ENCODE measurements at regions not wholly inside any gene's neighbourhood (a gene's known extent, or its start where the extent isn't known, plus 50 kb on each side); places are given as distances from the start of the nearest gene placed in this dataset.
A peak's percentile ranks its signal among the peaks of the same experiment; 100 is the strongest.
"Not testable (repeated sequence)": the region's sequence is repeated elsewhere in the genome, so short reads cannot be mapped to it uniquely, and the experiment has no call there.

DNA sequence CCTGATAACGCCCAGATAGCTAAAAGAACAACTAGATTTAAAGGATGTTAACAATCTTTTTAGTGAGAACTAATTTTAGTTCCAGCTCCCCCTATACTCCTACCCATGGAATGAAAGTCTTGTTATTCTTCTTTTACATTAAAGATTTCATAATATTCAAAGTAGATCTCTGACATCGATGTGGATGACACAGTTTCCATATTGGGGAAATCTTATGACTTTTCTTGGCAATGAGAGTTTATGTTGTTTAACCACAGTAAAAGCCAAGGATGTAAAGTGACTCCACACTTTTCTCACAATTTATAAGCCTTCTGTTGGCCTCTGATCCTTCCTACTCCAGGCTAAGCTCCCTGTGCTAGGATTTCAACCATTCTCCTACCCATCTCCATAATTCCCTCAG lies 332.6 kb upstream of the KCNMB2 start:
- CTCF ChIA-PET, result no interaction called here
- TF ChIP-seq, protein P1, sequence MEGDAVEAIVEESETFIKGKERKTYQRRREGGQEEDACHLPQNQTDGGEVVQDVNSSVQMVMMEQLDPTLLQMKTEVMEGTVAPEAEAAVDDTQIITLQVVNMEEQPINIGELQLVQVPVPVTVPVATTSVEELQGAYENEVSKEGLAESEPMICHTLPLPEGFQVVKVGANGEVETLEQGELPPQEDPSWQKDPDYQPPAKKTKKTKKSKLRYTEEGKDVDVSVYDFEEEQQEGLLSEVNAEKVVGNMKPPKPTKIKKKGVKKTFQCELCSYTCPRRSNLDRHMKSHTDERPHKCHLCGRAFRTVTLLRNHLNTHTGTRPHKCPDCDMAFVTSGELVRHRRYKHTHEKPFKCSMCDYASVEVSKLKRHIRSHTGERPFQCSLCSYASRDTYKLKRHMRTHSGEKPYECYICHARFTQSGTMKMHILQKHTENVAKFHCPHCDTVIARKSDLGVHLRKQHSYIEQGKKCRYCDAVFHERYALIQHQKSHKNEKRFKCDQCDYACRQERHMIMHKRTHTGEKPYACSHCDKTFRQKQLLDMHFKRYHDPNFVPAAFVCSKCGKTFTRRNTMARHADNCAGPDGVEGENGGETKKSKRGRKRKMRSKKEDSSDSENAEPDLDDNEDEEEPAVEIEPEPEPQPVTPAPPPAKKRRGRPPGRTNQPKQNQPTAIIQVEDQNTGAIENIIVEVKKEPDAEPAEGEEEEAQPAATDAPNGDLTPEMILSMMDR (IDR thresholded peaks at IDR 0.05; ENCODE audit: low read depth, low read length), result no peak
- no peak overlapping the region for H3K27ac ChIP-seq (ENCODE audit: low read depth, low read length)
- H3K4me3 ChIP-seq (ENCODE audit: low read depth, low read length), result no peak overlapping the region
- H3K9me3 ChIP-seq (ENCODE audit: control insufficient read depth, insufficient read depth, low read length), result no peaks in the 10 kb centered on the region
- POLR2A ChIA-PET, result no interaction called here
- H3K27me3 ChIP-seq (ENCODE audit: control insufficient read depth, insufficient read depth, low read length), result no peaks in the 10 kb centered on the region
- no peak for DNase-seq (ENCODE audit: low read depth, low spot score)

DNA sequence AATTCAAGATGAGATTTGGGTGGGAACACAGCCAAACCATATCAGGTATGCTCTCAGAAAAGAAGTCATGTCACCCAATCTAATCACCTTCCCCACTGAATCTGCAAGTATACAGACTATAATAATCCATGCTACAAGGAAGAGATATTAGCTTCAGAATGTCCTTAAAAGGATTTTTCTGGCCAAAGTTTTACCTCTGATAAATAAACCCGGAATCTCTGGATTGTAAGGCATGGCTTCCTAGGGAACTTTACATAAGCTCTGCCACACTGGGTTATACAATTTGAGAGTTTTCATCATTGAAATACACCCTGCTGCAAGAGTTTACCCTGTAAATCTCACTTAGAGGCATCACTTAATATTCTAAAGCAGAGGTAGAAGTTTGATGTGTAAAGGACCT lies 330.5 kb upstream of the KCNMB2 start:
- Histone ChIP-seq H3K27me3 (ENCODE audit: control insufficient read depth, insufficient read depth, low read length) (no peaks in the 10 kb centered on the region), H3K4me3 (ENCODE audit: low read depth, low read length) (no peak overlapping the region), H3K27ac (ENCODE audit: low read depth, low read length) (no peak overlapping the region), H3K9me3 (ENCODE audit: control insufficient read depth, insufficient read depth, low read length) (no peaks in the 10 kb centered on the region)
- CTCF ChIA-PET, result no interaction called here
- DNase-seq (ENCODE audit: low read depth, low spot score), result peak; percentile 11
- TF ChIP-seq, protein P1 (IDR thresholded peaks at IDR 0.05; ENCODE audit: low read depth, low read length), result no peak
- POLR2A ChIA-PET, result no interaction called here

DNA sequence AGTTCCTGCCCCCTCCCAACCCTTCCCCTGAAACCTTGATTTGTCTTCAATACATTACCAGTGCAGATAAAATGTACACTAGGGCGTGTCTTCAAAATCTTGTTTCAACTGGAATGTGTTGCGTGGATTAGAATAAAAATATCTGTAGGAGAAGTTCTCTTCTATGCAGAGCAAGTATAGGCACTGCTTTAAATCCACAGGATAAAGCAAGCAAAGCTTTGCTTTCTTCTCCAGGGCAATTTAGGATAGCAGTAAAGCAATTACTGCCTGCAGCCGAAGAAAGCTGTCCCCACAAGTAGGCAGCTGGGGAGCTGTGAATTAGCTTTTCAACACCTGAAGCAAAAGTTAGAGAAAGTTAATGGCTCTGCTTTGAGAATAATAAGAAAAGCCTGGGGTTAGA lies 329.7 kb upstream of the KCNMB2 start:
- ChIA-PET CTCF (no interaction called here), POLR2A (no interaction called here)
- Histone ChIP-seq H3K27me3 (ENCODE audit: control insufficient read depth, insufficient read depth, low read length) (no peaks in the 10 kb centered on the region), H3K9me3 (ENCODE audit: control insufficient read depth, insufficient read depth, low read length) (no peaks in the 10 kb centered on the region), H3K4me3 (ENCODE audit: low read depth, low read length) (no peak overlapping the region), H3K27ac (ENCODE audit: low read depth, low read length) (no peak overlapping the region)
- DNase-seq (ENCODE audit: low read depth, low spot score), result no peak
- TF ChIP-seq, protein P1 (IDR thresholded peaks at IDR 0.05; ENCODE audit: low read depth, low read length), result no peak

DNA sequence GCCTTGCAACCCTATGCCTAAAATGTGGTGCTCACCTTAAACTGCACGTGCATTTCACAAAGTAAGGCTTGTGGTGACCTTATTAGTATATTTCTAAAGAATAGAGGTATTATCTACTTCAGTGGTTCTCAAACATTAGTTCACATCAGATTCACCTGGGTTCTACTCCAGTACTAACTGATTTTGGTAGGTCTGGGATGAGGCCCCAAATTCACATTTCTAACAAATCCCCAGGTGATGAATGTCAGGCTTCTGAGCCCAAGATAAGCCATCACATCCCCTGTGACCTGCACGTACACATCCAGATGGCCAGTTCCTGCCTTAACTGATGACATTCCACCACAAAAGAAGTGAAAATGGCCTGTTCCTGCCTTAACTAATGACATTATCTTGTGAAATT lies 329.1 kb upstream of the KCNMB2 start:
- H3K27me3 ChIP-seq (ENCODE audit: control insufficient read depth, insufficient read depth, low read length); H3K4me3 ChIP-seq (ENCODE audit: low read depth, low read length); POLR2A ChIA-PET; DNase-seq (ENCODE audit: low read depth, low spot score); CTCF ChIA-PET; H3K9me3 ChIP-seq (ENCODE audit: control insufficient read depth, insufficient read depth, low read length); H3K27ac ChIP-seq (ENCODE audit: low read depth, low read length): not testable (repeated sequence)

DNA sequence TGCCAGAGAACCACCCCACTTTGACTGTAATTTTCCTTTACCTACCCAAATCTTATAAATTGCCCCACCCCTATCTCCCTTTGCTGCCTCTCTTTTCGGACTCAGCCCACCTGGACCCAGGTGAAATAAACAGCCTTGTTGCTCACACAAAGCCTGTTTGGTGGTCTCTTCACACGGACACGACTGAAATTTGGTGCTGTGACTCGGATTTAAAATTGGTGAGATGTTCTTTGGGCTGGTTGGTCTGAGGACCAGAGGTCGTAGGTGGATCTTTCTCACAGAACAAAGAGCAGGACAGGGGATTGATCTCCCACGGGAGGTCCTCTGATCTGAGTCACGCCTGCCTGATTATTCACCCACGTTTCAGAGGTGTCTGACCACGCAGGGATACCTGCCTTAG lies 328.6 kb upstream of the KCNMB2 start:
- CTCF ChIA-PET; H3K9me3 ChIP-seq (ENCODE audit: control insufficient read depth, insufficient read depth, low read length); H3K4me3 ChIP-seq (ENCODE audit: low read depth, low read length); H3K27ac ChIP-seq (ENCODE audit: low read depth, low read length); H3K27me3 ChIP-seq (ENCODE audit: control insufficient read depth, insufficient read depth, low read length); POLR2A ChIA-PET; DNase-seq (ENCODE audit: low read depth, low spot score): not testable (repeated sequence)

DNA sequence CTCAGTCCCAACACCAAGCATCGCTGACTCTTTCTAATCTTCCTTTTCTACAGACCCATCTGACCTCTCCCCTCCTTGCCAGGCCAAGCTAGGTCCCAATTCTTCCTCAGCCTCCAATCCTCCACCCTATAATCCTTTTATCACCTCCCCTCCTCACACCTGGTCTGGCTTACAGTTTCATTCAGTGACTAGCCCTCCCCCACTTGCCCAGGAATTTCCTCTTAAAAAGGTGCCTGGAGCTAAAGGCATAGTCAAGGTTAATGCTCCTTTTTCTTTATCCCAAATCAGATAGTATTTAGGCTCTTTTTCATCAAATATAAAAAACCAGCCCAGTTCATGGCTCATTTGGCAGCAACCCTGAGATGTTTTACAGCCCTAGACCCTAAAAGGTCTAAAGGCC lies 327.1 kb upstream of the KCNMB2 start:
- H3K4me3 ChIP-seq (ENCODE audit: low read depth, low read length); H3K27me3 ChIP-seq (ENCODE audit: control insufficient read depth, insufficient read depth, low read length); DNase-seq (ENCODE audit: low read depth, low spot score); H3K9me3 ChIP-seq (ENCODE audit: control insufficient read depth, insufficient read depth, low read length); POLR2A ChIA-PET; CTCF ChIA-PET; H3K27ac ChIP-seq (ENCODE audit: low read depth, low read length): not testable (repeated sequence)

DNA sequence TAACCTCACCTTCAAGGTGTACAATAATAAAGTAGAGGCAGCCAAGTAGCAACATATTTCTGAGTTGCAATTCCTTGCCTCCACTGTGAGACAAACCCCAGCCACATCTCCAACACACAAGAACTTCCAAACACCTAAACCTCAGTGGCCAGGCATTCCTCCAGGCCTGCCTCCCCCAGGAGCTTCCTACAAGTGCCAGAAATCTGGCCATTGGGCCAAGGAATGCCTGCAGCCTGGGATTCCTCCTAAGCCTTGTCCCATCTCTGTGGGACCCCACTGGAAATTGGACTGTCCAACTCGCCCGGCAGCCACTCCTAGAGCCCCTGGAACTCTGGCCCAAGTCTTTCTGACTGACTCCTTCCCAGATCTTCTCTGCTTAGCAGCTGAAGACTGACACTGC lies 326.6 kb upstream of the KCNMB2 start:
- CTCF ChIA-PET; H3K4me3 ChIP-seq (ENCODE audit: low read depth, low read length); H3K9me3 ChIP-seq (ENCODE audit: control insufficient read depth, insufficient read depth, low read length); H3K27ac ChIP-seq (ENCODE audit: low read depth, low read length); DNase-seq (ENCODE audit: low read depth, low spot score); POLR2A ChIA-PET; H3K27me3 ChIP-seq (ENCODE audit: control insufficient read depth, insufficient read depth, low read length): not testable (repeated sequence)

DNA sequence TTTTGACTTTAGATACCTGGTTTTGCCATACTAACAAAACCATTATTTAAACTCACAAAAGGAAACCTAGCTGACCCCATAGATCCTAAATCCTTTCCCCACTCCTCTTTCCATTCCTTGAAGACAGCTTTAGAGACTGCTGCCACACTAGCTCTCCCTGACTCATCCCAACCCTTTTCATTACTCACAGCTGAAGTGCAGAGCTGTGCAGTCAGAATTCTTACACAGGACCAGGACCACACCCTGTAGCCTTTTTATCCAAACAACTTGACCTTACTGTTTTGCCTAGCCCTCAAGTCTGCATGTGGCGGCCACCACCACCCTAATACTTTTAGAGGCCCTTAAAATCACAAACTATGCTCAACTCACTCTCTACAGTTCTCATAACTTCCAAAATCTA lies 325.1 kb upstream of the KCNMB2 start:
- CTCF ChIA-PET; H3K9me3 ChIP-seq (ENCODE audit: control insufficient read depth, insufficient read depth, low read length); H3K27me3 ChIP-seq (ENCODE audit: control insufficient read depth, insufficient read depth, low read length); DNase-seq (ENCODE audit: low read depth, low spot score); POLR2A ChIA-PET; H3K27ac ChIP-seq (ENCODE audit: low read depth, low read length); H3K4me3 ChIP-seq (ENCODE audit: low read depth, low read length): not testable (repeated sequence)
